ENCODE measurements at regions not wholly inside any gene's neighbourhood (a gene's known extent, or its start where the extent isn't known, plus 50 kb on each side); places are given as distances from the start of the nearest gene placed in this dataset.

DNA sequence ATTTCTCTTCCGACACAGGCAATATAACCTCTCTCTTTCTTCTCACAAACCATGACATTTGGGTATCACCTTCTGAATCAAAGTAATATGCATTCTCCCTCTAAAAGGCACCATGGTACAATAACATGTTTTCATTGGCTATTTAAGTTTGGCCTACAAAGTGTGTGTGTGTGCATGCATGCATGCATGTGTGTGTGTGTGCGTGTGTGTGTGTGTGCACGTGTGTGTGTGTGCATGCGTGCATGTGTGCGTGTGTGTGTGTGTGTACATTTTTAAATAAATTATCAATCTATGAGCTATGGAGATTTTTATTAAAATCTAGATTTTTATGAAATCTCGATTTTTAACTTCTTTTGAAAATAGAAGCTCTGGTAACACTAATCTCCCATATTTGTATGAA lies 745.3 kb upstream of the ZEB2 start:
- Histone ChIP-seq H3K27me3 (ENCODE audit: insufficient read depth, low read length) (no peaks in the 10 kb centered on the region), H3K27ac (ENCODE audit: low read length) (no peak overlapping the region), H3K36me3 (ENCODE audit: insufficient read depth, low read depth, low read length) (no peaks in the 10 kb centered on the region), H3K9ac (ENCODE audit: low read depth, low read length) (no peak overlapping the region), H3K4me3 (ENCODE audit: low read length) (no peak overlapping the region), H3K4me1 (ENCODE audit: insufficient read depth, low read length) (no peaks in the 10 kb centered on the region), H3K9me3 (ENCODE audit: insufficient read depth, low read depth, low read length) (no peaks in the 10 kb centered on the region)

DNA sequence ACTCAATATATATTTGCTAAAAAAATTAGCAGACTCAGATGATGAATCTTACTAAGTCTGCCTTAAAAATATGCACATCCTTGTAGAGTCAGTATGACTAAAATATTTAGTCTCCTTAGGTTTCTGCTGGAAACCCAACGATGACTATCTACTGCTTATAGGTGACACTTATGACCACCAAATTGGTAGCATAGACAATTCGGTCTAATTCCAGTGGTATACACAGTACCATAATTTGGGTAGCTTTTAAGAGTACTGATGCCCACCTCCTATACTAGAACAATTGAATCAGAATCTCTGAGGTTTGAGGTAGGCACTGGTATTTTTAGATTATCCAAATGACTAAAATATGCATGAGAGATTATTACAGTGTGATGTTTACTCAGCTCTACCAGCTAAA lies 740.8 kb upstream of the ZEB2 start:
- Histone ChIP-seq H3K27me3 (ENCODE audit: insufficient read depth, low read length) (no peaks in the 10 kb centered on the region), H3K9ac (ENCODE audit: low read depth, low read length) (no peak overlapping the region), H3K36me3 (ENCODE audit: insufficient read depth, low read depth, low read length) (no peaks in the 10 kb centered on the region), H3K27ac (ENCODE audit: low read length) (no peak overlapping the region), H3K9me3 (ENCODE audit: insufficient read depth, low read depth, low read length) (no peaks in the 10 kb centered on the region), H3K4me3 (ENCODE audit: low read length) (no peak overlapping the region), H3K4me1 (ENCODE audit: insufficient read depth, low read length) (no peaks in the 10 kb centered on the region)

DNA sequence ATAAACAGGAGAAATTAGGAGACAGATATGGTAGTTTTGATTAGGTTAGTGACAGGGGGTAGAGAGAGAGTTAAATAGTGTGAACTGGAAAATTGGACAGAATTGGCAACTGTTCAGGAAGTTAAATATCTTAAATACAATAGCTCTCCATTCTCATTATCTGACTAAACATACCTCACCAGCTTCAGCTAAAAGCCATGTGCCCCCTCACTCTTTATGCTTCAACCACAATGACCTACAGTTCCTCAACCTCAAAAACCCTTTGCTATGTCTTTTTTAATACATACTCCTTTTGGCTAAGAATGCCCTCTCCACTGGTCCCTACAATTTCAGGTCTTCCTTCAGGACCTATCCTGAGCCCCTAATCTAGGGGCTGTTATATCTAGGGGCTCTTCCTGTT lies 740.2 kb upstream of the ZEB2 start:
- Histone ChIP-seq H3K27me3 (ENCODE audit: insufficient read depth, low read length) (no peaks in the 10 kb centered on the region), H3K9ac (ENCODE audit: low read depth, low read length) (no peak overlapping the region), H3K9me3 (ENCODE audit: insufficient read depth, low read depth, low read length) (no peaks in the 10 kb centered on the region), H3K27ac (ENCODE audit: low read length) (no peak overlapping the region), H3K36me3 (ENCODE audit: insufficient read depth, low read depth, low read length) (no peaks in the 10 kb centered on the region), H3K4me3 (ENCODE audit: low read length) (no peak overlapping the region), H3K4me1 (ENCODE audit: insufficient read depth, low read length) (no peaks in the 10 kb centered on the region)

DNA sequence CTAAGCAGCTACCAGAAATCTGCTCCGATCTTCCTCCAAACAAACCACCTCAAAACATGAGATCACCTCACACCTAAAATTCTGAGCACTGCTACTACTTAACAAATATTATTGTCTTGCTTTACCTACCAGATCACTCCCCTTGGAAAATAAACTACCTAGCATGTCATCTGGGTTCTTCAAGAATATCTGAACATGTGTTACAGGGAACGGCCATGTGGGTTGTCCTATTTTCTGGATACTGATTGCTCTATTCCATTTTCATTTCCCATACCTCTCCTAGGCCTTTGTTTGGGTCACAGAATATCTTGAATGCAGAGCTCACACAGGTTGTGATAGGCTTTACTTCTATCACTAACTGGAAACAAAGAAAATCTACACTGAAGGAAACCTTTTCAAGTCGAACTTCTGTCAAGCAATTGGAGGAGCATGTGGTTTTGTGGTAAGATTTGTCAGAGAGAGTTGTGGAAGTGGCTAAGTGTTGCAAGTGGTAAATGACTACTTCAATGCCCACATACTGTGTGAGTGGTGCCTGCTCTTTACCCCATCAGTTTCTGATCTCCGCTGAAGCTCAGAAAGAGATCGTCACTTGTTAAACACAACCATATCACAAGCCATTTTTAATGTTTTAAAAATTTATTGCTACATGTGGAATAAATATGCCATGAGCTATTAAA lies 739.1 kb upstream of the ZEB2 start:
- H3K4me3 ChIP-seq (ENCODE audit: low read length): no peak overlapping the region
- H3K9me3 ChIP-seq (ENCODE audit: insufficient read depth, low read depth, low read length): no peaks in the 10 kb centered on the region
- no peaks in the 10 kb centered on the region for H3K27me3 ChIP-seq (ENCODE audit: insufficient read depth, low read length)
- no peaks in the 10 kb centered on the region for H3K36me3 ChIP-seq (ENCODE audit: insufficient read depth, low read depth, low read length)
- H3K27ac ChIP-seq (ENCODE audit: low read length): no peak overlapping the region
- H3K4me1 ChIP-seq (ENCODE audit: insufficient read depth, low read length): no peaks in the 10 kb centered on the region
- H3K9ac ChIP-seq (ENCODE audit: low read depth, low read length): no peak overlapping the region

GRCh38 chr2:145257931-145258330 lies 738.0 kb upstream of the ZEB2 start:
- Histone ChIP-seq H3K27me3 (ENCODE audit: insufficient read depth, low read length) (no peaks in the 10 kb centered on the region), H3K9ac (ENCODE audit: low read depth, low read length) (no peak overlapping the region), H3K4me3 (ENCODE audit: low read length) (no peak overlapping the region), H3K27ac (ENCODE audit: low read length) (no peak overlapping the region), H3K9me3 (ENCODE audit: insufficient read depth, low read depth, low read length) (no peaks in the 10 kb centered on the region), H3K36me3 (ENCODE audit: insufficient read depth, low read depth, low read length) (no peaks in the 10 kb centered on the region), H3K4me1 (ENCODE audit: insufficient read depth, low read length) (no peaks in the 10 kb centered on the region)

GRCh38 chr2:145256551-145256950 lies 736.6 kb upstream of the ZEB2 start:
- Histone ChIP-seq H3K36me3 (ENCODE audit: insufficient read depth, low read depth, low read length) (no peaks in the 10 kb centered on the region), H3K27me3 (ENCODE audit: insufficient read depth, low read length) (no peaks in the 10 kb centered on the region), H3K27ac (ENCODE audit: low read length) (no peak overlapping the region), H3K9me3 (ENCODE audit: insufficient read depth, low read depth, low read length) (no peaks in the 10 kb centered on the region), H3K4me1 (ENCODE audit: insufficient read depth, low read length) (no peaks in the 10 kb centered on the region), H3K9ac (ENCODE audit: low read depth, low read length) (no peak overlapping the region), H3K4me3 (ENCODE audit: low read length) (no peak overlapping the region)

- no peak overlapping the region for H3K9ac ChIP-seq (ENCODE audit: low read depth, low read length)
- no peaks in the 10 kb centered on the region for H3K4me1 ChIP-seq (ENCODE audit: insufficient read depth, low read length)
- no peaks in the 10 kb centered on the region for H3K36me3 ChIP-seq (ENCODE audit: insufficient read depth, low read depth, low read length)
- no peak overlapping the region for H3K4me3 ChIP-seq (ENCODE audit: low read length)
- H3K27me3 ChIP-seq (ENCODE audit: insufficient read depth, low read length): no peaks in the 10 kb centered on the region
- H3K27ac ChIP-seq (ENCODE audit: low read length): no peak overlapping the region
- H3K9me3 ChIP-seq (ENCODE audit: insufficient read depth, low read depth, low read length): no peaks in the 10 kb centered on the region
Observed at GRCh38 chr2:145254291-145254690, 734.4 kb upstream of the ZEB2 start.

DNA sequence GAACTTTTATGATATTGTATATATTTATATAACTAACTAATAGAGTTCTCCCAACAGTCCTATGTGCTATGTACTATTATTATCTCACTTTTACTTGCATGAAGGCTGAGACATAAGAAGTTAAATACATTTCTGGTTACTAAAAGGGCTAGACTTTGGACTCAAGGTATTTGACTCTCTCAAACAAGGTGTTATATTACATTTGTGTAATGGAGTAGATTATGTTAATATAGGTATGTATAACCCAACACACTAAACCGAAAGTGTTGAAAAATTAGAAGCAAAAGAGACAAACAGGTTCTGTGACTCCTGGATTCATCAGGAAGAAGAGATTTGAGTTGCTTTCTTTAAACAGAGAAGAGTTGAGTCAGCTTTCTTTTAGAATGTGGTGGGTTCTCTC lies 733.6 kb upstream of the ZEB2 start:
- H3K36me3 ChIP-seq (ENCODE audit: insufficient read depth, low read depth, low read length): no peaks in the 10 kb centered on the region
- H3K27me3 ChIP-seq (ENCODE audit: insufficient read depth, low read length): no peaks in the 10 kb centered on the region

GRCh38 chr2:145245268-145245870 lies 725.5 kb upstream of the ZEB2 start:
- Histone ChIP-seq H3K4me3 (ENCODE audit: low read length) (no peak overlapping the region), H3K36me3 (ENCODE audit: insufficient read depth, low read depth, low read length) (no peaks in the 10 kb centered on the region), H3K4me1 (ENCODE audit: insufficient read depth, low read length) (no peaks in the 10 kb centered on the region), H3K27me3 (ENCODE audit: insufficient read depth, low read length) (no peaks in the 10 kb centered on the region), H3K9me3 (ENCODE audit: insufficient read depth, low read depth, low read length) (no peaks in the 10 kb centered on the region), H3K9ac (ENCODE audit: low read depth, low read length) (no peak overlapping the region), H3K27ac (ENCODE audit: low read length) (no peak overlapping the region)

More for the DNA sequence above, 733.6 kb upstream of the ZEB2 start:
- Histone ChIP-seq H3K9ac (ENCODE audit: low read depth, low read length) (no peak overlapping the region), H3K9me3 (ENCODE audit: insufficient read depth, low read depth, low read length) (no peaks in the 10 kb centered on the region), H3K4me1 (ENCODE audit: insufficient read depth, low read length) (no peaks in the 10 kb centered on the region), H3K27ac (ENCODE audit: low read length) (no peak overlapping the region), H3K4me3 (ENCODE audit: low read length) (no peak overlapping the region)

- Histone ChIP-seq H3K4me1 (ENCODE audit: insufficient read depth, low read length) (no peaks in the 10 kb centered on the region), H3K9me3 (ENCODE audit: insufficient read depth, low read depth, low read length) (no peaks in the 10 kb centered on the region), H3K9ac (ENCODE audit: low read depth, low read length) (no peak overlapping the region), H3K27ac (ENCODE audit: low read length) (no peak overlapping the region), H3K4me3 (ENCODE audit: low read length) (no peak overlapping the region), H3K36me3 (ENCODE audit: insufficient read depth, low read depth, low read length) (no peaks in the 10 kb centered on the region), H3K27me3 (ENCODE audit: insufficient read depth, low read length) (no peaks in the 10 kb centered on the region)
Observed at GRCh38 chr2:145235312-145235711, 715.4 kb upstream of the ZEB2 start.

DNA sequence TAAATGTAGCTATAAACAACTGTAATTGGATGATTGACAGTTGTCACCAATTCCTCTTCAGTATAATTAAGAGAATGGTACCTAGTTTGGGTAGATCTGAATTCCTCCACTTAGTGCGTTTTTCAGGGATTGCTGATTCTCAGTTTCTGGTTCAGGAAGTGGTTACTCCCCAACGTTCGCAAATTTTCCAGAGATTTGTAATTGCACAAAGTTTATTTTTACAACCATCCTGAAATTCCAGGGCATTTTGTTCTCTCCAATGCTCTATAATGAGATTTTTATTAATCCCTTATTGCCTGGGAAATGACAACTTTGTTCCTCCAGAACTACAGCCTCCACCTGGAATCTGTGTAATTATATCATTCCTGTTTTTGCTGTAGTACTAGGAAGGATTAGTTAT lies 710.6 kb upstream of the ZEB2 start:
- Histone ChIP-seq H3K9ac (ENCODE audit: low read depth, low read length) (no peak overlapping the region), H3K36me3 (ENCODE audit: insufficient read depth, low read depth, low read length) (no peaks in the 10 kb centered on the region), H3K9me3 (ENCODE audit: insufficient read depth, low read depth, low read length) (no peaks in the 10 kb centered on the region), H3K4me3 (ENCODE audit: low read length) (no peak overlapping the region), H3K27ac (ENCODE audit: low read length) (no peak overlapping the region), H3K4me1 (ENCODE audit: insufficient read depth, low read length) (no peaks in the 10 kb centered on the region), H3K27me3 (ENCODE audit: insufficient read depth, low read length) (no peaks in the 10 kb centered on the region)

GRCh38 chr2:145228506-145228905 lies 708.6 kb upstream of the ZEB2 start:
- Histone ChIP-seq H3K4me3 (ENCODE audit: low read length) (no peak overlapping the region), H3K27me3 (ENCODE audit: insufficient read depth, low read length) (no peaks in the 10 kb centered on the region), H3K36me3 (ENCODE audit: insufficient read depth, low read depth, low read length) (no peaks in the 10 kb centered on the region), H3K27ac (ENCODE audit: low read length) (no peak overlapping the region), H3K9ac (ENCODE audit: low read depth, low read length) (no peak overlapping the region), H3K9me3 (ENCODE audit: insufficient read depth, low read depth, low read length) (no peaks in the 10 kb centered on the region), H3K4me1 (ENCODE audit: insufficient read depth, low read length) (no peaks in the 10 kb centered on the region)
